ENCODE measurements at regions not wholly inside any gene's neighbourhood (a gene's known extent, or its start where the extent isn't known, plus 50 kb on each side); places are given as distances from the start of the nearest gene placed in this dataset.

DNA sequence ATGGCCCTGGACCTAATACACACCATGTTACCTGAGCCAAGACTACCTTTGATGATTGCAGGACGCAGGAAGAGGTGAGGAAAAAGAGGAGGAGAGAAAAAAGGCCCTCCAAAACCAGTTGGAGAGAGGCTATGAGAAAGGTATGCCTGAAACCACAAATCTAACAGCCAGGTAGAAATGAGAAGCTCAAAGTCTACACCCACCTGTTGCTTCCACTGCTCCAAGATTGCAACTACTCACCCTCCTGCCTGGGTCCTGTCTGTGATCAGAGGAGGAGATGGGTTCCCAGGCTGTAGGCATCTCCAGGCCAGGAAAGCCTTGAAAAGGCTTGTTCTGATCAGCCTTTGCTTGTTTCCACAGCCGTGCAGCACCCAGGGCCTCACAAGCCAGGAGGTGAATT lies 307.8 kb upstream of the USP24 start:
- TF ChIP-seq, protein P1, sequence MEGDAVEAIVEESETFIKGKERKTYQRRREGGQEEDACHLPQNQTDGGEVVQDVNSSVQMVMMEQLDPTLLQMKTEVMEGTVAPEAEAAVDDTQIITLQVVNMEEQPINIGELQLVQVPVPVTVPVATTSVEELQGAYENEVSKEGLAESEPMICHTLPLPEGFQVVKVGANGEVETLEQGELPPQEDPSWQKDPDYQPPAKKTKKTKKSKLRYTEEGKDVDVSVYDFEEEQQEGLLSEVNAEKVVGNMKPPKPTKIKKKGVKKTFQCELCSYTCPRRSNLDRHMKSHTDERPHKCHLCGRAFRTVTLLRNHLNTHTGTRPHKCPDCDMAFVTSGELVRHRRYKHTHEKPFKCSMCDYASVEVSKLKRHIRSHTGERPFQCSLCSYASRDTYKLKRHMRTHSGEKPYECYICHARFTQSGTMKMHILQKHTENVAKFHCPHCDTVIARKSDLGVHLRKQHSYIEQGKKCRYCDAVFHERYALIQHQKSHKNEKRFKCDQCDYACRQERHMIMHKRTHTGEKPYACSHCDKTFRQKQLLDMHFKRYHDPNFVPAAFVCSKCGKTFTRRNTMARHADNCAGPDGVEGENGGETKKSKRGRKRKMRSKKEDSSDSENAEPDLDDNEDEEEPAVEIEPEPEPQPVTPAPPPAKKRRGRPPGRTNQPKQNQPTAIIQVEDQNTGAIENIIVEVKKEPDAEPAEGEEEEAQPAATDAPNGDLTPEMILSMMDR (IDR thresholded peaks at IDR 0.05) = no peak
- TF ChIP-seq ZFX (IDR thresholded peaks at IDR 0.05; ENCODE audit: borderline replicate concordance) = no peak

Measured in 22Rv1 (cell line).